Keratinocyte (primary cell): ENCODE measurements at regions not wholly inside any gene's neighbourhood (a gene's known extent, or its start where the extent isn't known, plus 50 kb on each side); places are given as distances from the start of the nearest gene placed in this dataset.

Experiments
- EZH2 ChIP-seq: IDR thresholded peaks from one replicate; pipeline ENCODE4 v1.6.1; 2012; ENCODE audit warnings: inconsistent platforms, mild to moderate bottlenecking, low read length, moderate library complexity
- TF ChIP-seq, protein P1 (sequence below), 3 experiments: IDR thresholded peaks in 1 of 3; conservative IDR thresholded peaks in 1 of 3; optimal IDR thresholded peaks in 1 of 3; 2 replicates in 2 of 3; 3 replicates in 1 of 3; pipeline versions ENCODE3 to v1.5.1; 2011; ENCODE audit warnings: low read length in 3 of 3, mild to moderate bottlenecking in 3 of 3, moderate library complexity in 2 of 3, control low read depth in 1 of 3, inconsistent platforms in 1 of 3; ENCODE audit not compliant: insufficient read depth in 2 of 3; ENCODE audit errors: extremely low read depth in 1 of 3

GRCh38 chrX:139297638-139298037 is 232.9 kb upstream of the F9 start:
- TF ChIP-seq, protein P1, sequence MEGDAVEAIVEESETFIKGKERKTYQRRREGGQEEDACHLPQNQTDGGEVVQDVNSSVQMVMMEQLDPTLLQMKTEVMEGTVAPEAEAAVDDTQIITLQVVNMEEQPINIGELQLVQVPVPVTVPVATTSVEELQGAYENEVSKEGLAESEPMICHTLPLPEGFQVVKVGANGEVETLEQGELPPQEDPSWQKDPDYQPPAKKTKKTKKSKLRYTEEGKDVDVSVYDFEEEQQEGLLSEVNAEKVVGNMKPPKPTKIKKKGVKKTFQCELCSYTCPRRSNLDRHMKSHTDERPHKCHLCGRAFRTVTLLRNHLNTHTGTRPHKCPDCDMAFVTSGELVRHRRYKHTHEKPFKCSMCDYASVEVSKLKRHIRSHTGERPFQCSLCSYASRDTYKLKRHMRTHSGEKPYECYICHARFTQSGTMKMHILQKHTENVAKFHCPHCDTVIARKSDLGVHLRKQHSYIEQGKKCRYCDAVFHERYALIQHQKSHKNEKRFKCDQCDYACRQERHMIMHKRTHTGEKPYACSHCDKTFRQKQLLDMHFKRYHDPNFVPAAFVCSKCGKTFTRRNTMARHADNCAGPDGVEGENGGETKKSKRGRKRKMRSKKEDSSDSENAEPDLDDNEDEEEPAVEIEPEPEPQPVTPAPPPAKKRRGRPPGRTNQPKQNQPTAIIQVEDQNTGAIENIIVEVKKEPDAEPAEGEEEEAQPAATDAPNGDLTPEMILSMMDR (optimal IDR thresholded peaks at IDR 0.05 in 1 of 3, IDR thresholded peaks at IDR 0.05 in 1 of 3, conservative IDR thresholded peaks at IDR 0.05 in 1 of 3; ENCODE audit: extremely low read depth in 1 of 3, insufficient read depth in 2 of 3, low read length in 3 of 3): no peak
- TF ChIP-seq EZH2: no peak
